SW 1271 (cell line): ENCODE measurements at regions not wholly inside any gene's neighbourhood (a gene's known extent, or its start where the extent isn't known, plus 50 kb on each side); places are given as distances from the start of the nearest gene placed in this dataset.

Experiments used
- DNase-seq, 2 experiments: peaks; one replicate each; lab custom pipeline; 2025; lab: John Stamatoyannopoulos, UW

GRCh38 chr20:22791396-22791795, 207.0 kb upstream of the FOXA2 start:
- no peak for DNase-seq

- no peak for DNase-seq
Observed at GRCh38 chr20:22791877-22792525, 207.6 kb upstream of the FOXA2 start.

- DNase-seq = no peak
Observed at GRCh38 chr20:22794200-22794599, 209.8 kb upstream of the FOXA2 start.

- DNase-seq = no peak
Observed at GRCh38 chr20:22795433-22795832, 211.1 kb upstream of the FOXA2 start.

GRCh38 chr20:22795871-22796270, 211.5 kb upstream of the FOXA2 start:
- DNase-seq = peak; percentile 63 to 88

GRCh38 chr20:22796469-22797077, 212.2 kb upstream of the FOXA2 start:
- no peak for DNase-seq

GRCh38 chr20:22797103-22797502, 212.7 kb upstream of the FOXA2 start:
- peak in 1 of 2 experiments; percentile 50 for DNase-seq

GRCh38 chr20:22799687-22800086, 215.3 kb upstream of the FOXA2 start:
- no peak for DNase-seq

GRCh38 chr20:22800129-22800528, 215.8 kb upstream of the FOXA2 start:
- DNase-seq = no peak

GRCh38 chr20:22801528-22801927, 217.2 kb upstream of the FOXA2 start:
- no peak for DNase-seq

- DNase-seq = no peak
Observed at GRCh38 chr20:22802296-22802695, 217.9 kb upstream of the FOXA2 start.

GRCh38 chr20:22805219-22805618, 220.8 kb upstream of the FOXA2 start:
- no peak for DNase-seq

GRCh38 chr20:22805996-22806395, 221.6 kb upstream of the FOXA2 start:
- no peak for DNase-seq

- DNase-seq = no peak
Observed at GRCh38 chr20:22807045-22807444, 222.7 kb upstream of the FOXA2 start.

- no peak for DNase-seq
Observed at GRCh38 chr20:22807646-22808244, 223.4 kb upstream of the FOXA2 start.

- DNase-seq = no peak
Observed at GRCh38 chr20:22808628-22809027, 224.3 kb upstream of the FOXA2 start.

GRCh38 chr20:22810030-22810429, 225.1 kb upstream of the SSTR4 start:
- no peak for DNase-seq

- DNase-seq = no peak
Observed at GRCh38 chr20:22810626-22811569, 224.2 kb upstream of the SSTR4 start.

GRCh38 chr20:22814471-22815205, 220.5 kb upstream of the SSTR4 start:
- no peak for DNase-seq

GRCh38 chr20:22815206-22815551, 219.9 kb upstream of the SSTR4 start:
- DNase-seq = no peak

- DNase-seq = no peak
Observed at GRCh38 chr20:22815603-22816315, 219.4 kb upstream of the SSTR4 start.
